Glutamatergic neuron (in vitro differentiated cells): ENCODE measurements at regions not wholly inside any gene's neighbourhood (a gene's known extent, or its start where the extent isn't known, plus 50 kb on each side); places are given as distances from the start of the nearest gene placed in this dataset.

ENCODE experiments used
- DNase-seq: peaks from one replicate; pipeline ENCODE4 v3.0.0; 2022
- H3K27ac Mint-ChIP-seq: one replicate; pipeline ENCODE4 v1.8.0; 2020; ENCODE audit warnings: mild to moderate bottlenecking, mixed read lengths, inconsistent platforms; ENCODE audit not compliant: unreplicated experiment
- H3K27me3 Mint-ChIP-seq: one replicate; pipeline ENCODE4 v1.8.0; 2020; ENCODE audit warnings: mild to moderate bottlenecking, moderate library complexity, mixed read lengths, inconsistent platforms; ENCODE audit not compliant: unreplicated experiment
- H3K36me3 Mint-ChIP-seq: one replicate; pipeline ENCODE4 v1.8.0; 2020; ENCODE audit warnings: mild to moderate bottlenecking, mixed read lengths, inconsistent platforms; ENCODE audit not compliant: unreplicated experiment
- H3K4me1 Mint-ChIP-seq: one replicate; pipeline ENCODE4 v1.8.0; 2020; ENCODE audit warnings: mild to moderate bottlenecking, low read depth, mixed read lengths, inconsistent platforms; ENCODE audit not compliant: unreplicated experiment
- H3K4me3 Mint-ChIP-seq: one replicate; pipeline ENCODE4 v1.8.0; 2020; ENCODE audit warnings: mild to moderate bottlenecking, mixed read lengths, inconsistent platforms; ENCODE audit not compliant: unreplicated experiment
- H3K9me3 Mint-ChIP-seq: one replicate; pipeline ENCODE4 v1.8.0; 2020; ENCODE audit warnings: mild to moderate bottlenecking, moderate library complexity, mixed read lengths, inconsistent platforms; ENCODE audit not compliant: unreplicated experiment
- TF ChIP-seq, protein P1 (sequence below): fragments of 200-600 bp; sonication (generic); IDR thresholded peaks from one replicate; pipeline ENCODE4 v1.5.0; 2021; ENCODE audit not compliant: partially characterized antibody, unreplicated experiment

DNA sequence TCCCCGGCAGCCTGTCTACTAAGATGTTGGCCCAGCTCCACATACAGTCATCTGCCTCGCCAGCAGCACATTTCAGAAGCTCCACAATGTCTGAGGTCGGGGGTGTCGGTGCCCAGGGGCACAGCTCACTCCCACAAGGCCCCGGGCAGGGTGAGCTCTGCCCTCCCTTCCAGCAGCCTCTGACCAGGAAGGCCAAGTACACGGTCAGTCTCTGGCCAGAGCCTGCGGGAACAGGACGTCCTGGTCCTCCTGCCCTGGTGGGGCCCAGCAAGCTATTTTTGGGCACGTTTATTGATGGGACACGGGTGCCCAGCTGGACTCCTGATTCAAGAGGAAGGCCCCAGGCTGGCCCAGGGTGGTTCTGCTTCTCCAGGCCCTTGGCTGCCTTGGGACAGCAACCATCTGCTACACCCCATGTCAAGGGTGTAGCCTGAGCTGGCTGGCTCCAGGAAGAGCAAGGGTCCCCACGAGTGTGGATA is 114.9 kb upstream of the PTPN1 start:
- H3K4me3 Mint-ChIP-seq: no peak overlapping the region
- no peaks in the 10 kb centered on the region for H3K9me3 Mint-ChIP-seq
- DNase-seq: no peak
- peaks cover 2% of the 10 kb centered on the region for H3K4me1 Mint-ChIP-seq
- no peak overlapping the region for H3K27ac Mint-ChIP-seq
- no peaks in the 10 kb centered on the region for H3K36me3 Mint-ChIP-seq
- peaks cover 8% of the 10 kb centered on the region for H3K27me3 Mint-ChIP-seq
- TF ChIP-seq, protein P1, sequence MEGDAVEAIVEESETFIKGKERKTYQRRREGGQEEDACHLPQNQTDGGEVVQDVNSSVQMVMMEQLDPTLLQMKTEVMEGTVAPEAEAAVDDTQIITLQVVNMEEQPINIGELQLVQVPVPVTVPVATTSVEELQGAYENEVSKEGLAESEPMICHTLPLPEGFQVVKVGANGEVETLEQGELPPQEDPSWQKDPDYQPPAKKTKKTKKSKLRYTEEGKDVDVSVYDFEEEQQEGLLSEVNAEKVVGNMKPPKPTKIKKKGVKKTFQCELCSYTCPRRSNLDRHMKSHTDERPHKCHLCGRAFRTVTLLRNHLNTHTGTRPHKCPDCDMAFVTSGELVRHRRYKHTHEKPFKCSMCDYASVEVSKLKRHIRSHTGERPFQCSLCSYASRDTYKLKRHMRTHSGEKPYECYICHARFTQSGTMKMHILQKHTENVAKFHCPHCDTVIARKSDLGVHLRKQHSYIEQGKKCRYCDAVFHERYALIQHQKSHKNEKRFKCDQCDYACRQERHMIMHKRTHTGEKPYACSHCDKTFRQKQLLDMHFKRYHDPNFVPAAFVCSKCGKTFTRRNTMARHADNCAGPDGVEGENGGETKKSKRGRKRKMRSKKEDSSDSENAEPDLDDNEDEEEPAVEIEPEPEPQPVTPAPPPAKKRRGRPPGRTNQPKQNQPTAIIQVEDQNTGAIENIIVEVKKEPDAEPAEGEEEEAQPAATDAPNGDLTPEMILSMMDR: no peak

DNA sequence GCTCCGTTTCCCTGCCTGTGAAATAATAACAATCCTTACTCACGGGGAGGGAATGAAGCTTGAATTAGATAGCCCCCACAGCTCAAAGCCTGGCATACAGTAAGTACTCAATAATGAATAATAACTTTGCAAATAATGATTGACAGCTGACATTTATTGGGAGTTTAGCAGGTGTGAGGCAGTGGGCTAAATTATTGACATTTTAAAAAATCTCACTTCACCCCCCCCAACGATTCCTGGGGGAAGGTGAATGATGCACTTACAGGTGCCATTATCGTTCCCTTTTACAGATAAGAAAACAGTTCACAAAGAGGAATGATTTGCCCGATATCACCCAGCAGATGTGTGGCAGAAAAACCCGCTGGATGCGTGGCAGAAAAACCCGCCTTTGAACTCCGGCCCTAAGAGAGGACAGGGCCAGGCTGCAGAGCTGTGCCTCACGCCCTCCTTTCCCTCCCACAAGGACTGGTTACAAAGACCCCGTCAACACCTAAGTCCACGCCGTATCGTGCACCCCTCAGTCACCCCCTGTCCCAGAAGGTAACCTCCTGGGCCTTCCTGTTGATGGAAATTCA is 114.2 kb upstream of the PTPN1 start:
- Mint-ChIP-seq H3K27me3 (peaks cover 10% of the 10 kb centered on the region), H3K36me3 (no peaks in the 10 kb centered on the region), H3K4me1 (peaks cover 2% of the 10 kb centered on the region), H3K9me3 (no peaks in the 10 kb centered on the region), H3K4me3 (no peak overlapping the region), H3K27ac (no peak overlapping the region)
- TF ChIP-seq, protein P1: no peak
- DNase-seq: no peak

DNA sequence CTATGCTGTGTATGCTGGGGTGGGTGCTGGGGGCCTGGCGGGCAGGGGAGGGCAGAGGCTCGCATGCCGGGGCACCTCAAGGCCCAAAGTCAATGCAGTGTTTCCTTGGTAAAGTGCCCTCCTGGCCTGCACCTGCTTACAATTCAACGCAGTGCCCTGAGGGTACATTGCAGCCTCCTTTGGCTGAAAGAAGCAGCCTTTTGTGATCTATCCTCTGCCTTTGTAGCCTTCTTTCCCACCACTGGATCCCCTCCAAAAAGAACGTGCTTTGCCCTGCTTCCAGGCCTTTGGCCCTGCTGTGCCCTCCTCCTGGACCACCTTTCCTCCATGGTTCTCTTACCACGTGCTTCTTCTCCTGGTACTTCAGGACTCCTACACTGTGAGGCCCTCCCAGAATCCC is 113.6 kb upstream of the PTPN1 start:
- TF ChIP-seq, protein P1: no peak
- H3K9me3 Mint-ChIP-seq: no peaks in the 10 kb centered on the region
- H3K4me3 Mint-ChIP-seq: no peak overlapping the region

DNA sequence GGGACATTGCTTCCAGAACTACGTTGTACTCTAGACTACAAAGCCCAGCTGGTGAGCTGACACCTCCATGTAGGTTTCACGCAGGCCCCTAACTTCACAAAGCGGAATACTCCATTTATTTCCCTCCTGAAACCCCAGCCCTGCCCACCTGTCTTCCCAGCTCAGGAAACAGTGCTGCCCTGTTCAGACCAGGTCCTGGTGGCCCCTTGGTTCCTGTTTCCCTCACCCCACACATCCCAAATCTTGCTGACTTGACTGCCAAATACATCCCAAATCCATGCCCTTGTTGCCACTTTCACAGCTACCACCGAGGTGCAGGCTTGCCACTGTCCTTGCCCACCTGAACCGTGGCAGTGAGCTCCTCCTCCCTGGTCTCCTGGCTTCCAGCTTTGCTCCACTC is 113.1 kb upstream of the PTPN1 start:
- no peaks in the 10 kb centered on the region for H3K36me3 Mint-ChIP-seq
- H3K27ac Mint-ChIP-seq: no peak overlapping the region
- no peak for DNase-seq
- H3K9me3 Mint-ChIP-seq: no peaks in the 10 kb centered on the region
- H3K27me3 Mint-ChIP-seq: peaks cover 10% of the 10 kb centered on the region
- TF ChIP-seq, protein P1: no peak
- H3K4me3 Mint-ChIP-seq: no peak overlapping the region
- H3K4me1 Mint-ChIP-seq: peaks cover 2% of the 10 kb centered on the region

More for the DNA sequence above, 113.6 kb upstream of the PTPN1 start:
- peaks cover 10% of the 10 kb centered on the region for H3K27me3 Mint-ChIP-seq
- no peaks in the 10 kb centered on the region for H3K36me3 Mint-ChIP-seq
- peaks cover 2% of the 10 kb centered on the region for H3K4me1 Mint-ChIP-seq
- H3K27ac Mint-ChIP-seq: no peak overlapping the region
- DNase-seq: no peak

DNA sequence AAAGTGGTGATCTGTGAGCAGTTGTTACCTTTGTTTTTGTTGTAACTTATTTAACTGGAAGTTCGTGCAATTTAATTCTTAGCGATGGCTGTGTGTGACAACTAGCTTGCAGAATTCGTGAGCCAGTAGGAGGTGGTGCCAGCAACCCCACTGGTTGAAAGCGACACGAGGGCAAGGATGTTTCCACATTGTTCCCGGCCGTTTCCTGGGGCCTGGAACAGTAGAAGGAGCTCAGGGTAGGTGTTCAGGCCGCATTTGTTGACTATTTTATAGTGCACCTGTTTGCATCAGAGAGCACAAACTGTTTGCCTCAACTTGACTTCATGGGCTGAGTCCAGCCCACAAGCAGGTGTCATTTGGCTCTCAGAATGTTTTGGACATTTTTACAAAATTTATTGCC is 112.1 kb upstream of the PTPN1 start:
- H3K9me3 Mint-ChIP-seq: no peaks in the 10 kb centered on the region
- H3K27ac Mint-ChIP-seq: no peak overlapping the region
- H3K4me1 Mint-ChIP-seq: peaks cover 2% of the 10 kb centered on the region
- TF ChIP-seq, protein P1: no peak
- peaks cover 10% of the 10 kb centered on the region for H3K27me3 Mint-ChIP-seq
- no peak overlapping the region for H3K4me3 Mint-ChIP-seq
- DNase-seq: no peak
- no peaks in the 10 kb centered on the region for H3K36me3 Mint-ChIP-seq
